ENCODE measurements at regions not wholly inside any gene's neighbourhood (a gene's known extent, or its start where the extent isn't known, plus 50 kb on each side); places are given as distances from the start of the nearest gene placed in this dataset.
"Not testable (repeated sequence)": the region's sequence is repeated elsewhere in the genome, so short reads cannot be mapped to it uniquely, and the experiment has no call there.

DNA sequence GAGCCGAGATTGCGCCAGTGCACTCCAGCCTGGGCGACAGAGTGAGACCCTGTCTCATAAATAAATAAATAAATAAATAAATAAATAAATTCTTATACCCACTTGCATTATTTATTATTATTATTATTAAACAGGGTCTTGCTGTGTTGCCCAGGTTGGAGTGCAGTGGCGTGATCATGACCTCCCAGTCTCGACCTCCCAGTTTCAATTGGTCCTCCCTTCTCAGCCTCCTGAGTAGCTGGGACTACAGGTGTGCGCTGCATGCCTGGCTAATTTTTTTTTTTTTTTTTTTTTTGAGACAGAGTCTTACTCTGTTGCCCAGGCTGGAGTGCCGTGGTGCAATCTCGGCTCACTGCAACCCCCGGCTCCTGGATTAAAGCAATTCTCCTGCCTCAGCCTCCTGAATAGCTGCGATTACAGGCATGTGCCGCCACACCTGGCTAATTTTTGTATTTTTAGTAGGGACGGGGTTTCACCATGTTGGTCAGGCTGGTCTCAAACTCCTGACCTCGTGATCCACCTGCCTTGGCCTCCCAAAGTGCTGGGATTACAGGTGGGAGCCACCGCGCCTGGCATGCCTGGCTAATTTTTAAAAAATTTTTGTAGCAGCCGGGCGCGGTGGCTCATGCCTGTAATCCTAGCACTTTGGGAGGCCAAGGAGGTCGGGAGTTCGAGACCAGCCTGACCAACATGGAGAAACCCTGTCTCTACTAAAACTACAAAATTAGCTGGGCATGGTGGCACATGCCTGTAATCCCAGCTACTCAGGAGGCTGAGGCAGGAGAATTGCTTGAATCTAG, 150.2 kb downstream of the SEC14L1 start:
- not testable (repeated sequence) for DNase-seq; H3K27me3 ChIP-seq (replicated peaks; ENCODE audit: control insufficient read depth, insufficient read depth, low read length, poor library complexity, severe bottlenecking); H3K36me3 ChIP-seq (ENCODE audit: control insufficient read depth, insufficient read depth, low read length); H3K4me3 ChIP-seq (ENCODE audit: insufficient read depth, low read depth, low read length, poor library complexity, severe bottlenecking); H3K27ac ChIP-seq (ENCODE audit: insufficient read depth, low read length, poor library complexity, severe bottlenecking); H3K4me1 ChIP-seq (ENCODE audit: control insufficient read depth, insufficient read depth, low read length, poor library complexity, severe bottlenecking); H3K9me3 ChIP-seq (ENCODE audit: control insufficient read depth, low read length)

- no peaks in the 10 kb centered on the region for H3K4me1 ChIP-seq (ENCODE audit: control insufficient read depth, insufficient read depth, low read length, poor library complexity, severe bottlenecking)
- no peak overlapping the region for H3K4me3 ChIP-seq (ENCODE audit: insufficient read depth, low read depth, low read length, poor library complexity, severe bottlenecking)
- DNase-seq = no peak
- no peaks in the 10 kb centered on the region for H3K27me3 ChIP-seq (replicated peaks; ENCODE audit: control insufficient read depth, insufficient read depth, low read length, poor library complexity, severe bottlenecking)
- H3K27ac ChIP-seq (ENCODE audit: insufficient read depth, low read length, poor library complexity, severe bottlenecking) = no peak overlapping the region
- H3K9me3 ChIP-seq (ENCODE audit: control insufficient read depth, low read length) = no peaks in the 10 kb centered on the region
- no peaks in the 10 kb centered on the region for H3K36me3 ChIP-seq (ENCODE audit: control insufficient read depth, insufficient read depth, low read length)
Observed at GRCh38 chr17:77291591-77292386, 151.0 kb downstream of the SEC14L1 start.

DNA sequence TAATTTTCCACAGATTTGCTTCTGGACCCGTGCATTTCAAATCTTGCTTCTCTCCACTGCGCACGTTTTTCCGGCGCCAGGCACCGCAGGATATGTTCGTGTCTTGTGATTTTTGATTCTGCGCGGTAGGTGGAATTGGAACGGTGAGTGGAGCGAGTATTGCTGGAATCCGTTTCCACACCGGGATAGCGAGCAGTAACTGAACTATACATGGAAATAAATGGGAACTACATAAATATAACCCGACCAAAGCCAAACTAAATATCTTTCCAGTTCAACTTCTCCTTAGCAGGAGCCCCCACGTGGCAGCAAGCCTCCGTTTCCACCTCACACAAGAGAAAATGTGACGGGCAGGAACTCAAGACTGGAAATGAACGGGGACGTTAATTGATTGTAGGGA, 154.0 kb downstream of the SEC14L1 start:
- no peaks in the 10 kb centered on the region for H3K27me3 ChIP-seq (replicated peaks; ENCODE audit: control insufficient read depth, insufficient read depth, low read length, poor library complexity, severe bottlenecking)
- no peak overlapping the region for H3K27ac ChIP-seq (ENCODE audit: insufficient read depth, low read length, poor library complexity, severe bottlenecking)
- no peak overlapping the region for H3K4me3 ChIP-seq (ENCODE audit: insufficient read depth, low read depth, low read length, poor library complexity, severe bottlenecking)
- H3K9me3 ChIP-seq (ENCODE audit: control insufficient read depth, low read length) = no peaks in the 10 kb centered on the region
- H3K4me1 ChIP-seq (ENCODE audit: control insufficient read depth, insufficient read depth, low read length, poor library complexity, severe bottlenecking) = no peaks in the 10 kb centered on the region
- DNase-seq = no peak
- no peaks in the 10 kb centered on the region for H3K36me3 ChIP-seq (ENCODE audit: control insufficient read depth, insufficient read depth, low read length)

DNA sequence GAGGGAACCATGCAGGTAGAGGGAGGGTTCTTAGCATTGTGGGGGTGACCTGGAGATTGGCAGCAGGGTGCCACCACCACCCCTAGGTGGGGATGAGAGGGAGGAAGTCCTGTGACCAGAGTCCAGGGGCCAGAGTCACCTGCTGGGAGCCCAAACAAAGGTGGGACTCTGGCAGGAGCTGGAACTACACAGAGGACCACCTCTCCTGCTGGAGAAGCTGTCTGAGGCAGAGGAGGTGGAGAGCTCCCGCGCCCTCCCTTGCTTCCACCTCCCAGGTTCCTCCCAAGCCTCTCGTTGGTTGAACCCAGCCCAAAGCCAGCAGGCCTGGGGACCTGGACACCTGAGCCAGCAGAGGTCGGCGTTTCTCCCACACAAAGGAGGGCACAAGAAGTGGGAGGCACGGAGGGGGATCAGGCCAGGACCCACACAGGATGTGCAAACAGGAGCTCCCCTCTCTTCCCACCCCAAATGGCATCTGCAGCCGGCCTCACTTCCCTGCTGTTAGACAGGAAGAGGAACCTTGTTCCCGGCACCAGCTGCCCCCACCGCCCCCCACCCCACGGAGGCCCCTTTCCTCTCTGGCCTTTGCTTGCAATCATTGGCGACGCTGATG, 154.6 kb downstream of the SEC14L1 start:
- no peaks in the 10 kb centered on the region for H3K27me3 ChIP-seq (replicated peaks; ENCODE audit: control insufficient read depth, insufficient read depth, low read length, poor library complexity, severe bottlenecking)
- DNase-seq = no peak
- no peak overlapping the region for H3K27ac ChIP-seq (ENCODE audit: insufficient read depth, low read length, poor library complexity, severe bottlenecking)

GRCh38 chr17:77296769-77297409, 156.1 kb downstream of the SEC14L1 start:
- no peak for DNase-seq
- Histone ChIP-seq H3K4me3 (ENCODE audit: insufficient read depth, low read depth, low read length, poor library complexity, severe bottlenecking) (no peak overlapping the region), H3K27me3 (replicated peaks; ENCODE audit: control insufficient read depth, insufficient read depth, low read length, poor library complexity, severe bottlenecking) (no peaks in the 10 kb centered on the region), H3K9me3 (ENCODE audit: control insufficient read depth, low read length) (no peaks in the 10 kb centered on the region), H3K27ac (ENCODE audit: insufficient read depth, low read length, poor library complexity, severe bottlenecking) (no peak overlapping the region), H3K36me3 (ENCODE audit: control insufficient read depth, insufficient read depth, low read length) (no peaks in the 10 kb centered on the region), H3K4me1 (ENCODE audit: control insufficient read depth, insufficient read depth, low read length, poor library complexity, severe bottlenecking) (no peaks in the 10 kb centered on the region)

More for the DNA sequence above, 154.6 kb downstream of the SEC14L1 start:
- Histone ChIP-seq H3K4me1 (ENCODE audit: control insufficient read depth, insufficient read depth, low read length, poor library complexity, severe bottlenecking) (no peaks in the 10 kb centered on the region), H3K36me3 (ENCODE audit: control insufficient read depth, insufficient read depth, low read length) (no peaks in the 10 kb centered on the region), H3K9me3 (ENCODE audit: control insufficient read depth, low read length) (no peaks in the 10 kb centered on the region), H3K4me3 (ENCODE audit: insufficient read depth, low read depth, low read length, poor library complexity, severe bottlenecking) (no peak overlapping the region)

GRCh38 chr17:77297693-77298666, 157.2 kb downstream of the SEC14L1 start:
- Histone ChIP-seq H3K9me3 (ENCODE audit: control insufficient read depth, low read length) (no peaks in the 10 kb centered on the region), H3K36me3 (ENCODE audit: control insufficient read depth, insufficient read depth, low read length) (no peaks in the 10 kb centered on the region), H3K4me1 (ENCODE audit: control insufficient read depth, insufficient read depth, low read length, poor library complexity, severe bottlenecking) (no peaks in the 10 kb centered on the region), H3K27me3 (replicated peaks; ENCODE audit: control insufficient read depth, insufficient read depth, low read length, poor library complexity, severe bottlenecking) (no peaks in the 10 kb centered on the region), H3K4me3 (ENCODE audit: insufficient read depth, low read depth, low read length, poor library complexity, severe bottlenecking) (no peak overlapping the region), H3K27ac (ENCODE audit: insufficient read depth, low read length, poor library complexity, severe bottlenecking) (no peak overlapping the region)
- DNase-seq = no peak

- Histone ChIP-seq H3K4me3 (ENCODE audit: insufficient read depth, low read depth, low read length, poor library complexity, severe bottlenecking) (no peak overlapping the region), H3K27me3 (replicated peaks; ENCODE audit: control insufficient read depth, insufficient read depth, low read length, poor library complexity, severe bottlenecking) (no peaks in the 10 kb centered on the region), H3K27ac (ENCODE audit: insufficient read depth, low read length, poor library complexity, severe bottlenecking) (no peak overlapping the region), H3K4me1 (ENCODE audit: control insufficient read depth, insufficient read depth, low read length, poor library complexity, severe bottlenecking) (no peaks in the 10 kb centered on the region), H3K9me3 (ENCODE audit: control insufficient read depth, low read length) (no peaks in the 10 kb centered on the region), H3K36me3 (ENCODE audit: control insufficient read depth, insufficient read depth, low read length) (no peaks in the 10 kb centered on the region)
- no peak for DNase-seq
Observed at GRCh38 chr17:77298811-77299210, 158.0 kb downstream of the SEC14L1 start.

GRCh38 chr17:77299256-77300015, 158.7 kb downstream of the SEC14L1 start:
- no peaks in the 10 kb centered on the region for H3K4me1 ChIP-seq (ENCODE audit: control insufficient read depth, insufficient read depth, low read length, poor library complexity, severe bottlenecking)
- DNase-seq = no peak
- H3K9me3 ChIP-seq (ENCODE audit: control insufficient read depth, low read length) = no peaks in the 10 kb centered on the region
- H3K36me3 ChIP-seq (ENCODE audit: control insufficient read depth, insufficient read depth, low read length) = no peaks in the 10 kb centered on the region
- H3K27me3 ChIP-seq (replicated peaks; ENCODE audit: control insufficient read depth, insufficient read depth, low read length, poor library complexity, severe bottlenecking) = no peaks in the 10 kb centered on the region
- H3K4me3 ChIP-seq (ENCODE audit: insufficient read depth, low read depth, low read length, poor library complexity, severe bottlenecking) = no peak overlapping the region
- no peak overlapping the region for H3K27ac ChIP-seq (ENCODE audit: insufficient read depth, low read length, poor library complexity, severe bottlenecking)

Data from effector memory CD4-positive, alpha-beta T cell (primary cell).